ENCODE measurements at regions not wholly inside any gene's neighbourhood (a gene's known extent, or its start where the extent isn't known, plus 50 kb on each side); places are given as distances from the start of the nearest gene placed in this dataset.
A peak's percentile ranks its signal among the peaks of the same experiment; 100 is the strongest.

DNA sequence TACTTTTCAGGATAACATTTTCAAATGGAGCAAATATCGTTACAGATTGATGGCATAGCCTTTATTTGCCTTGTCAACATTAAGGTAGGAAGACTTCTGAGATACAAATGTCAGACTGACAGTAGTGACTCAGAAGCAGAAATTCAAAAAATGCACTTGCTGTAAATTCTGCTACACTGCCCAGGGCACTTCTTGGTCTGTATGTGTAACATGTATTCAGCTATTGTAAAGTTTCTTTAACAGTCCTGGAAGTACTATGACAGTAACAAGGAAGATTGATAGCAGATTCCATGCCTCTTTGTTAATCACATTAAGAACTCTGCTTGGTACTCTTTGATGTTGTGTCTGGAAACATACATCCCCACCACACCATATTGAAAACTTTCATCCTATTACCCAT is 69.6 kb upstream of the PCDH18 start:
- no peak for DNase-seq (ENCODE audit: low read depth in 3 of 3, low spot score in 2 of 3)

DNA sequence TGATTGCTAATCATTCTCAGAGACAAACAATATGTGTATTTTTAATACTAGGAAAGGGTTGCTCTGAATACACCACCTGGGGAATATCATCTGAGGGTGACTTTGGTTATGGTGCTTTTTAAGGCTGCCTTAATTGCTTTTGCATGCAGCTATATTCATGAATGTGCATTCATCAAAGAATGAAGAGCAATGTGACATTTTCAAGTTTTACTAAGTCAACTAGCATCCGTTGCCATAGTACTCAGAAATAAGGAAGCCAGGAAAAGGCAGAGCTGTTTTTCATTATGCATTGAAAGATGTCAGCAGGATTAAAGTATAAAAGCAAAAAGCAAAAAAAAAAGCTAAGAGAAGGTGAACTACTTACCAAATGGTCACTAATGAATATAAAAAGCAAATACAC is 67.4 kb upstream of the PCDH18 start:
- DNase-seq (ENCODE audit: low read depth in 3 of 3, low spot score in 2 of 3) = no peak

DNA sequence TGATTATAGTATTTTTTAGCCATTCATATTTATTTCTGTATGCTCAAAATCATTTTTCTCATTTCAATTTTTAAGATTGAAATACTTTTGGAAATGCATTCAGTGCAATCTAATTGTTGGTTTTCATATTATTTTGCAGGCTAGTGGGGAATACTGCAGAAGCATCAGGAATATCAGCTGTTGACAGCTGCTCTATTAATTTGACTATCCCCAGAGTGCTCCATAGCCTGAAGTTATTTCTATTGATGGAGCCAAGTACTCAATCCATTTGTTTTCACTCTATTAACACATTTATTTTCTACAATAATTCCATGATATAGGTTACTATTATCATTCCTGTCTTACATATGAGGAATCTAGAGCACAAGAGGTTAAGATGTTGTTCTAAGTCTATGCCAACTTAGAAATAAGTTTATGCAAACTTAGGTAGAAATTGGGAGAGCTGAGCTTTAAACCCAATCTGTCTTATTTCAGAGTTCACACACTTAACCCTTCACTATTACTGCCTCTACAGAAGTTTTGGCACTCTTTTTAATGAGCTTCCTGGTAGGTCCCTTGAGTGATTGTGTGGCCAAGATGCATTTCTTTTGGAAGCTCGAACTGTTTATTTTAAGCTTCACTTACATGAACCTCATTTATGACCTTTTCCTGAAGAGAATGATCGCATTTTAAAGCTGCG is 65.6 kb upstream of the PCDH18 start:
- DNase-seq (ENCODE audit: low read depth in 3 of 3, low spot score in 2 of 3) = peak in 1 of 3 donors; percentile 42

DNA sequence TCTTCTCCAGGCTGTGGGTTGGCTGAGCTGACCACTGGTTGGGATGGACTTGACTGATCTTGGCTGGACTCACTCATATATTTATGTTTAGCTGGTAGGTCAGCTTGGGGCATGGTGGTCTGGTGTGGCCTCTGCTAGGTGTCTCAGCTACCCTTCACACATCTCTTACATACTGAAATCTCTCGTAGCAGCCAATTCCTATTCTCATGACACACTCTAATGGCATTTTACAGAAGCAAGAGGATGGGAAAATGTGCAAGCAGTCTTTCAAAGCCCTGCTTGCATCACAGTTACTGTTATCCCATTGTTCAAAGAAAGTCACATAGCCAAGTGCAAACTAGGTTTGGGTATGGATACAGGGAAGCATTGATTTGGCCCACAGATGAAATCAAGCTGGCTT is 55.5 kb upstream of the PCDH18 start:
- DNase-seq (ENCODE audit: low read depth in 3 of 3, low spot score in 2 of 3) = no peak

DNA sequence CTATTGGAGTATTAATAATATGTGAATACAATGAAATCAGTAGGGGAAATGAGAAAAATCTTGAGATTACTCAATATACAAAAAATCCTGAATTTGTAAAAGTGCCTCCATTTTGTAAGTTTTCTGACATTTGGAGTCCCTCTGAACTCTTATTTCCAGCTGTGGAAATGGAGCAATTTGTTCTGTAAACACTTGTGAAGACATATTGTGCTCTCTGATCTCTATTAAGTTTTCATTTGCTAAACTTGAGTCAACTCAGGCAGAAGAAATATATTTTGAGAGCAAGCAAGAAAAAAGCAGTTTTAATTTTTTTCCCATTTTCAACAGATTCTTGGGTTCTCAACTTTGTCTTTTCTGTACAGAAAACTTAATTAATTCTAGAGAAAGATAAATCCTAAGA is 51.4 kb upstream of the PCDH18 start:
- DNase-seq (ENCODE audit: low read depth in 3 of 3, low spot score in 2 of 3) = no peak

Measured in right renal cortex interstitium (tissue), 3 donors.